IMR-90 (cell line): ENCODE measurements at regions not wholly inside any gene's neighbourhood (a gene's known extent, or its start where the extent isn't known, plus 50 kb on each side); places are given as distances from the start of the nearest gene placed in this dataset.

ENCODE experiments used
- ATAC-seq: fragments of 200-7000 bp; cut with Tn5 transposase; 2 replicates; pipeline ENCODE4 v1.9.1; 2020; ENCODE audit warnings: low read depth, mild to moderate bottlenecking, moderate library complexity
- BruUV-seq: library from RNA; stranded (reverse); fragments of 400-500 nt; replicated peaks from 2 replicates; lab custom pipeline; 2021; lab: Mats Ljungman, UMichigan
- CTCF ChIA-PET: fragments of 300-600 bp; formaldehyde crosslinking; extraction: SDS; loops from one replicate; lab custom pipeline; 2021; ENCODE audit warnings: antibody characterized with exemption; lab: Yijun Ruan, JAX
- POLR2A ChIA-PET: fragments of 300-600 bp; sonication (Branson Sonifier 250); formaldehyde crosslinking; loops from one replicate; lab custom pipeline; 2022; ENCODE audit warnings: antibody characterized with exemption; ENCODE audit not compliant: unreplicated experiment; lab: Charles Lee
- DNase-seq: peaks from one replicate; pipeline ENCODE4 v3.0.0; 2013
- H2AFZ ChIP-seq: replicated peaks from 2 replicates; pipeline ENCODE3; 2013; ENCODE audit warnings: low read length, mild to moderate bottlenecking; ENCODE audit not compliant: poor library complexity
- H2AK5ac ChIP-seq: 2 replicates; pipeline ENCODE4 v1.6.1; 2013; ENCODE audit warnings: low read depth, low read length, inconsistent platforms
- H2AK9ac ChIP-seq: replicated peaks from 2 replicates; pipeline ENCODE3; 2013; ENCODE audit warnings: mild to moderate bottlenecking, low read depth, low read length, moderate library complexity; ENCODE audit not compliant: poor library complexity
- H2BK120ac ChIP-seq: 2 replicates; pipeline ENCODE4 v1.6.1; 2013; ENCODE audit warnings: low read depth, low read length, inconsistent platforms
- H2BK15ac ChIP-seq: 3 replicates; pipeline ENCODE4 v1.6.1; 2013; ENCODE audit warnings: low read depth, low read length, inconsistent platforms
- H2BK20ac ChIP-seq: 2 replicates; pipeline ENCODE4 v1.6.1; 2013; ENCODE audit warnings: low read depth, mild to moderate bottlenecking, inconsistent platforms, low read length, moderate library complexity
- H2BK5ac ChIP-seq: 2 replicates; pipeline ENCODE4 v1.6.1; 2013; ENCODE audit warnings: mild to moderate bottlenecking, low read depth, low read length, inconsistent platforms; ENCODE audit not compliant: poor library complexity, severe bottlenecking
- H3K14ac ChIP-seq: replicated peaks from 2 replicates; pipeline ENCODE4 v1.6.1; 2013; ENCODE audit warnings: low read depth, low read length, inconsistent platforms
- H3K18ac ChIP-seq: 2 replicates; pipeline ENCODE4 v1.6.1; 2013; ENCODE audit warnings: low read depth, low read length, control low read depth
- H3K23ac ChIP-seq: 2 replicates; pipeline ENCODE4 v1.6.1; 2013; ENCODE audit warnings: low read depth, low read length, inconsistent platforms
- H3K27ac ChIP-seq: 2 replicates; pipeline ENCODE4 v1.5.1; 2013; ENCODE audit warnings: mild to moderate bottlenecking, control low read depth, low read length; ENCODE audit not compliant: insufficient read depth
- H3K27me3 ChIP-seq: 2 replicates; pipeline ENCODE4 v1.6.1; 2013; ENCODE audit warnings: low read length; ENCODE audit not compliant: control insufficient read depth, insufficient read depth
- H3K36me3 ChIP-seq: 2 replicates; pipeline ENCODE4 v1.6.1; 2013; ENCODE audit warnings: low read length, mixed read lengths; ENCODE audit not compliant: control insufficient read depth, insufficient read depth
- H3K4ac ChIP-seq: 2 replicates; pipeline ENCODE4 v1.6.1; 2013; ENCODE audit warnings: low read depth, low read length, inconsistent platforms
- H3K4me1 ChIP-seq: 2 replicates; pipeline ENCODE4 v1.6.1; 2013; ENCODE audit warnings: low read length, mixed read lengths; ENCODE audit not compliant: control insufficient read depth, insufficient read depth
- H3K4me2 ChIP-seq: 2 replicates; pipeline ENCODE4 v1.6.1; 2013; ENCODE audit warnings: low read depth, mild to moderate bottlenecking, control low read depth, low read length, moderate library complexity
- H3K4me3 ChIP-seq: 2 replicates; pipeline ENCODE4 v1.5.1; 2013; ENCODE audit warnings: low read depth, mild to moderate bottlenecking, control low read depth, low read length, moderate library complexity; ENCODE audit not compliant: insufficient read depth
- H3K56ac ChIP-seq: 2 replicates; pipeline ENCODE4 v1.6.1; 2013; ENCODE audit warnings: low read length, inconsistent platforms; ENCODE audit not compliant: insufficient read depth; ENCODE audit errors: extremely low read depth
- H3K79me1 ChIP-seq, 2 experiments: 2 replicates each; pipeline ENCODE4 v1.6.1; 2013; ENCODE audit warnings: low read length in 2 of 2, inconsistent platforms in 1 of 2, low read depth in 1 of 2
- H3K9ac ChIP-seq: 2 replicates; pipeline ENCODE4 v1.6.1; 2013; ENCODE audit warnings: low read depth, low read length, control low read depth
- H3K9me1 ChIP-seq: 2 replicates; pipeline ENCODE4 v1.6.1; 2013; ENCODE audit warnings: low read length, inconsistent platforms; ENCODE audit not compliant: insufficient read depth
- H3K9me3 ChIP-seq: 2 replicates; pipeline ENCODE4 v1.6.1; 2013; ENCODE audit warnings: low read length; ENCODE audit not compliant: control insufficient read depth, insufficient read depth
- H4K20me1 ChIP-seq: 2 replicates; pipeline ENCODE4 v1.6.1; 2013; ENCODE audit warnings: low read length, inconsistent platforms; ENCODE audit not compliant: insufficient read depth
- H4K5ac ChIP-seq: 2 replicates; pipeline ENCODE4 v1.6.1; 2013; ENCODE audit warnings: mild to moderate bottlenecking, low read depth, low read length, control low read depth
- H4K8ac ChIP-seq, 2 experiments: 2 replicates each; pipeline ENCODE4 v1.6.1; 2013; ENCODE audit warnings: low read depth in 2 of 2, low read length in 2 of 2, control low read depth in 1 of 2, inconsistent platforms in 1 of 2
- H4K91ac ChIP-seq: 2 replicates; pipeline ENCODE4 v1.6.1; 2013; ENCODE audit warnings: low read depth, low read length, inconsistent platforms; ENCODE audit not compliant: insufficient read depth
- CEBPB ChIP-seq: IDR thresholded peaks from 2 replicates; pipeline ENCODE4 v1.6.1; 2012; ENCODE audit warnings: low read depth, low read length, improper control_type of control experiment
- CHD1 ChIP-seq: IDR thresholded peaks from 2 replicates; pipeline ENCODE4 v1.6.1; 2012; ENCODE audit warnings: low read depth, low read length, improper control_type of control experiment
- POLR2A ChIP-seq: IDR thresholded peaks from 2 replicates; pipeline ENCODE4 v1.6.1; 2012; ENCODE audit warnings: mild to moderate bottlenecking, low read depth, low read length
- RFX5 ChIP-seq: IDR thresholded peaks from 2 replicates; pipeline ENCODE4 v1.8.0; 2012; ENCODE audit warnings: low read depth, mild to moderate bottlenecking, low read length, moderate library complexity
- SMC3 ChIP-seq: fragments of 150-350 bp; IDR thresholded peaks from 2 replicates; pipeline ENCODE4 v1.6.1; 2016; ENCODE audit warnings: low read depth, mild to moderate bottlenecking, antibody characterized with exemption, low read length, moderate library complexity
- WGBS, 2 experiments: methylation state at CpG; one replicate each; pipeline versions ENCODE4 v1.1.5 to v1.1.7; 2013; ENCODE audit warnings: missing lambda C conversion rate in 2 of 2; ENCODE audit not compliant: insufficient read length in 1 of 2; ENCODE audit errors: extremely low coverage in 2 of 2; 5-methylcytosine and 5-hydroxymethylcytosine counted together
- dilution Hi-C: fragments of 300-500 bp; cut with HindIII; formaldehyde crosslinking; loops from one replicate; pipeline ENCODE4 v1.14.3; 2018; ENCODE audit warnings: low sequenced_read_pairs; ENCODE audit not compliant: unreplicated experiment
- in situ Hi-C: fragments of 300-500 bp; cut with MboI; formaldehyde crosslinking; loops from 3 replicates; pipeline ENCODE4 v1.14.3; 2019; ENCODE audit warnings: low sequenced_read_pairs, inconsistent platforms, mixed read lengths
- intact Hi-C: fragments of 100-400 bp; cut with micrococcal nuclease; formaldehyde crosslinking; loops from 2 replicates; pipeline ENCODE4 v1.10.0; 2022
- TF ChIP-seq, protein P1 (sequence below): fragments of 150-350 bp; IDR thresholded peaks from 2 replicates; pipeline ENCODE4 v1.6.1; 2017; ENCODE audit warnings: mild to moderate bottlenecking, antibody characterized with exemption, low read length, low read depth
- TF ChIP-seq, protein P2 (sequence below): fragments of 150-350 bp; IDR thresholded peaks from 2 replicates; pipeline ENCODE4 v1.6.1; 2016; ENCODE audit warnings: low read depth, mild to moderate bottlenecking, low read length, moderate library complexity, borderline replicate concordance

DNA sequence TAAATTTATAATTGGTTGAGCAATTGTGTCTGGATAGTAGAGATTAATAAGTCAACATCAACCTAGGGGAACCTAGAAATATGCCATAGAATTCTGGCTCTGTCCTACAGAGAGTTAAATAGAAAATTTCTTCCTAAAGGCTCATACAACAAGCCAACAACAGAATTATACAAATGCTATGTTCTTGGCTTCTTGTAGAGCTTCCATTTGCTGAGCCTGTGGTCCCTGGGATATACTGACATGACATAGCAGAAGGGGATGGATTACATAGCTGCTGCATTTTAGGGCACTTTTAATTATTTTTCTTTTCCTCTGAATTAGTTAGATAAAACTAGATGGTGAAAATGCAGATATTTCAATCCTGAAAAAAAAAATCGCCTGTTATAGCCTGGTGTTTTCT is 95.5 kb upstream of the ST6GAL2 start:
- no TSS peak for BruUV-seq
- Histone ChIP-seq H3K18ac (no peak overlapping the region), H3K4ac (no peak overlapping the region), H4K8ac (no peak overlapping the region), H4K5ac (no peak overlapping the region), H3K56ac (no peak overlapping the region), H2AK9ac (no peak overlapping the region), H3K79me1 (no peaks in the 10 kb centered on the region), H3K23ac (no peak overlapping the region), H3K36me3 (no peaks in the 10 kb centered on the region), H3K27me3 (no peaks in the 10 kb centered on the region), H3K9ac (no peak overlapping the region), H3K9me3 (peaks cover 7% of the 10 kb centered on the region), H3K9me1 (no peaks in the 10 kb centered on the region), H3K4me3 (no peak overlapping the region), H2BK20ac (no peak overlapping the region), H2BK15ac (no peak overlapping the region), H2AK5ac (no peak overlapping the region), H2BK5ac (no peak overlapping the region), H4K20me1 (no peaks in the 10 kb centered on the region), H3K4me1 (no peaks in the 10 kb centered on the region), H3K27ac (no peak overlapping the region), H3K14ac (no peak overlapping the region), H2AFZ (no peak overlapping the region), H4K91ac (no peak overlapping the region), H3K4me2 (no peak overlapping the region), H2BK120ac (no peak overlapping the region)
- POLR2A ChIA-PET = no interaction called here
- no peak for DNase-seq
- dilution Hi-C loops = no loop called here
- intact Hi-C loops = no loop called here
- CTCF ChIA-PET = no interaction called here
- TF ChIP-seq SMC3 = no peak
- TF ChIP-seq POLR2A = no peak
- TF ChIP-seq, protein P1, sequence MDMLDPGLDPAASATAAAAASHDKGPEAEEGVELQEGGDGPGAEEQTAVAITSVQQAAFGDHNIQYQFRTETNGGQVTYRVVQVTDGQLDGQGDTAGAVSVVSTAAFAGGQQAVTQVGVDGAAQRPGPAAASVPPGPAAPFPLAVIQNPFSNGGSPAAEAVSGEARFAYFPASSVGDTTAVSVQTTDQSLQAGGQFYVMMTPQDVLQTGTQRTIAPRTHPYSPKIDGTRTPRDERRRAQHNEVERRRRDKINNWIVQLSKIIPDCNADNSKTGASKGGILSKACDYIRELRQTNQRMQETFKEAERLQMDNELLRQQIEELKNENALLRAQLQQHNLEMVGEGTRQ = no peak
- no peak for TF ChIP-seq CHD1
- TF ChIP-seq RFX5 = no peak
- no peak for TF ChIP-seq CEBPB
- TF ChIP-seq, protein P2, sequence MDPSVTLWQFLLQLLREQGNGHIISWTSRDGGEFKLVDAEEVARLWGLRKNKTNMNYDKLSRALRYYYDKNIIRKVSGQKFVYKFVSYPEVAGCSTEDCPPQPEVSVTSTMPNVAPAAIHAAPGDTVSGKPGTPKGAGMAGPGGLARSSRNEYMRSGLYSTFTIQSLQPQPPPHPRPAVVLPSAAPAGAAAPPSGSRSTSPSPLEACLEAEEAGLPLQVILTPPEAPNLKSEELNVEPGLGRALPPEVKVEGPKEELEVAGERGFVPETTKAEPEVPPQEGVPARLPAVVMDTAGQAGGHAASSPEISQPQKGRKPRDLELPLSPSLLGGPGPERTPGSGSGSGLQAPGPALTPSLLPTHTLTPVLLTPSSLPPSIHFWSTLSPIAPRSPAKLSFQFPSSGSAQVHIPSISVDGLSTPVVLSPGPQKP = no peak
- no CpG with 5 or more reads among the region's 1 CpG for WGBS, 2 experiments
- ATAC-seq = no peak
- in situ Hi-C loops = no loop called here
